Effector memory CD4-positive, alpha-beta T cell (primary cell): ENCODE measurements at regions not wholly inside any gene's neighbourhood (a gene's known extent, or its start where the extent isn't known, plus 50 kb on each side); places are given as distances from the start of the nearest gene placed in this dataset.
"Not testable (repeated sequence)": the region's sequence is repeated elsewhere in the genome, so short reads cannot be mapped to it uniquely, and the experiment has no call there.

Experiments used
- DNase-seq, 3 donors: peaks; one replicate each; pipeline ENCODE4 v3.0.0-alpha.2; 2020
- H3K27ac ChIP-seq: 2 replicates; pipeline ENCODE4 v1.7.0; 2013; ENCODE audit warnings: mild to moderate bottlenecking, low read length, moderate library complexity; ENCODE audit not compliant: insufficient read depth, poor library complexity, severe bottlenecking
- H3K27me3 ChIP-seq: replicated peaks from 2 replicates; pipeline ENCODE4 v1.7.0; 2013; ENCODE audit warnings: mild to moderate bottlenecking, low read length; ENCODE audit not compliant: insufficient read depth, control insufficient read depth, poor library complexity, severe bottlenecking
- H3K36me3 ChIP-seq: 2 replicates; pipeline ENCODE4 v1.7.0; 2013; ENCODE audit warnings: mild to moderate bottlenecking, low read length, moderate library complexity; ENCODE audit not compliant: control insufficient read depth, insufficient read depth
- H3K4me1 ChIP-seq: 2 replicates; pipeline ENCODE4 v1.7.0; 2013; ENCODE audit warnings: low read length, mild to moderate bottlenecking; ENCODE audit not compliant: control insufficient read depth, insufficient read depth, poor library complexity, severe bottlenecking
- H3K4me3 ChIP-seq: 2 replicates; pipeline ENCODE4 v1.7.0; 2013; ENCODE audit warnings: low read length, low read depth, mild to moderate bottlenecking; ENCODE audit not compliant: insufficient read depth, poor library complexity, severe bottlenecking
- H3K9me3 ChIP-seq: 2 replicates; pipeline ENCODE4 v1.7.0; 2013; ENCODE audit warnings: mild to moderate bottlenecking, low read length, moderate library complexity; ENCODE audit not compliant: control insufficient read depth

GRCh38 chr17:27082023-27082774 lies 211.7 kb upstream of the WSB1 start:
- no peaks in the 10 kb centered on the region for H3K36me3 ChIP-seq
- H3K27ac ChIP-seq = no peak overlapping the region
- H3K4me1 ChIP-seq = no peaks in the 10 kb centered on the region
- H3K4me3 ChIP-seq = no peak overlapping the region
- no peaks in the 10 kb centered on the region for H3K9me3 ChIP-seq
- no peaks in the 10 kb centered on the region for H3K27me3 ChIP-seq
- no peak for DNase-seq

GRCh38 chr17:27082775-27083154 lies 211.1 kb upstream of the WSB1 start:
- no peaks in the 10 kb centered on the region for H3K27me3 ChIP-seq
- H3K4me1 ChIP-seq = no peaks in the 10 kb centered on the region
- H3K9me3 ChIP-seq = no peaks in the 10 kb centered on the region
- no peak for DNase-seq
- H3K36me3 ChIP-seq = no peaks in the 10 kb centered on the region
- no peak overlapping the region for H3K4me3 ChIP-seq
- H3K27ac ChIP-seq = no peak overlapping the region

- Histone ChIP-seq H3K36me3 (no peaks in the 10 kb centered on the region), H3K27me3 (no peaks in the 10 kb centered on the region), H3K4me3 (no peak overlapping the region), H3K4me1 (no peaks in the 10 kb centered on the region), H3K27ac (no peak overlapping the region), H3K9me3 (no peaks in the 10 kb centered on the region)
- no peak for DNase-seq
These were observed 210.3 kb upstream of the WSB1 start for GRCh38 chr17:27083408-27084185.

- DNase-seq = no peak
- no peaks in the 10 kb centered on the region for H3K36me3 ChIP-seq
These were observed 208.4 kb upstream of the WSB1 start for GRCh38 chr17:27085517-27085916.

GRCh38 chr17:27086526-27086925 lies 207.4 kb upstream of the WSB1 start:
- Histone ChIP-seq H3K4me3 (no peak overlapping the region), H3K27ac (no peak overlapping the region), H3K4me1 (no peaks in the 10 kb centered on the region), H3K27me3 (no peaks in the 10 kb centered on the region), H3K9me3 (no peaks in the 10 kb centered on the region), H3K36me3 (no peaks in the 10 kb centered on the region)
- no peak for DNase-seq

More at GRCh38 chr17:27085517-27085916, 208.4 kb upstream of the WSB1 start:
- Histone ChIP-seq H3K4me1 (no peaks in the 10 kb centered on the region), H3K27ac (no peak overlapping the region), H3K9me3 (no peaks in the 10 kb centered on the region), H3K4me3 (no peak overlapping the region), H3K27me3 (no peaks in the 10 kb centered on the region)

GRCh38 chr17:27087935-27088766 lies 205.8 kb upstream of the WSB1 start:
- Histone ChIP-seq H3K36me3 (no peaks in the 10 kb centered on the region), H3K4me3 (no peak overlapping the region)

GRCh38 chr17:27088767-27089078 lies 205.2 kb upstream of the WSB1 start:
- Histone ChIP-seq H3K4me1 (no peaks in the 10 kb centered on the region), H3K36me3 (no peaks in the 10 kb centered on the region), H3K9me3 (no peaks in the 10 kb centered on the region), H3K27ac (no peak overlapping the region), H3K4me3 (no peak overlapping the region), H3K27me3 (no peaks in the 10 kb centered on the region)
- DNase-seq = no peak

More at GRCh38 chr17:27087935-27088766, 205.8 kb upstream of the WSB1 start:
- Histone ChIP-seq H3K9me3 (no peaks in the 10 kb centered on the region), H3K4me1 (no peaks in the 10 kb centered on the region), H3K27me3 (no peaks in the 10 kb centered on the region), H3K27ac (no peak overlapping the region)
- no peak for DNase-seq

GRCh38 chr17:27089079-27089928 lies 204.6 kb upstream of the WSB1 start:
- H3K4me3 ChIP-seq, H3K9me3 ChIP-seq, DNase-seq, H3K27me3 ChIP-seq, H3K27ac ChIP-seq, H3K36me3 ChIP-seq, H3K4me1 ChIP-seq: not testable (repeated sequence)

- no peaks in the 10 kb centered on the region for H3K36me3 ChIP-seq
- H3K27me3 ChIP-seq = no peaks in the 10 kb centered on the region
- no peak overlapping the region for H3K4me3 ChIP-seq
- no peaks in the 10 kb centered on the region for H3K4me1 ChIP-seq
- H3K27ac ChIP-seq = no peak overlapping the region
- H3K9me3 ChIP-seq = no peaks in the 10 kb centered on the region
- DNase-seq = no peak
These were observed 204.0 kb upstream of the WSB1 start for GRCh38 chr17:27089929-27090247.
